Common myeloid progenitor, CD34-positive (primary cell): ENCODE measurements at regions not wholly inside any gene's neighbourhood (a gene's known extent, or its start where the extent isn't known, plus 50 kb on each side); places are given as distances from the start of the nearest gene placed in this dataset.
"Not testable (repeated sequence)": the region's sequence is repeated elsewhere in the genome, so short reads cannot be mapped to it uniquely, and the experiment has no call there.

Source experiments
- CTCF ChIA-PET: fragments of 350-600 bp; sonication (Branson Sonifier 250); formaldehyde crosslinking; loops from one replicate; lab custom pipeline; 2021; ENCODE audit warnings: antibody characterized with exemption; lab: Charles Lee
- POLR2A ChIA-PET: fragments of 350-600 bp; sonication (Branson Sonifier 250); formaldehyde crosslinking; loops from one replicate; lab custom pipeline; 2021; ENCODE audit warnings: antibody characterized with exemption; lab: Charles Lee
- DNase-seq, 3 donors: peaks; one replicate each; pipeline versions ENCODE4 v3.0.0 to v3.0.0-alpha.2; 2013
- H3K27ac ChIP-seq, 2 experiments: 1 replicate in 1 of 2; 2 replicates in 1 of 2; pipeline ENCODE4 v1.7.0; 2013; ENCODE audit warnings: inconsistent platforms in 2 of 2, low read length in 2 of 2, mild to moderate bottlenecking in 2 of 2, low read depth in 1 of 2, moderate library complexity in 1 of 2; ENCODE audit not compliant: severe bottlenecking in 2 of 2, insufficient read depth in 1 of 2, poor library complexity in 1 of 2
- H3K27me3 ChIP-seq, 5 experiments: replicated peaks in 2 of 5; 1 replicate in 3 of 5; 2 replicates in 2 of 5; pipeline versions ENCODE4 v1.6.1 to v1.7.0; 2013; ENCODE audit warnings: low read length in 4 of 5, mild to moderate bottlenecking in 2 of 5, moderate library complexity in 2 of 5, inconsistent platforms in 1 of 5; ENCODE audit not compliant: insufficient read depth in 5 of 5, control insufficient read depth in 4 of 5
- H3K36me3 ChIP-seq, 4 experiments: 1 replicate in 2 of 4; 2 replicates in 2 of 4; pipeline versions ENCODE4 v1.6.1 to v1.7.0; 2013; ENCODE audit warnings: low read length in 3 of 4, control low read depth in 1 of 4, mild to moderate bottlenecking in 1 of 4; ENCODE audit not compliant: control insufficient read depth in 4 of 4, insufficient read depth in 4 of 4
- H3K4me1 ChIP-seq, 4 experiments: 1 replicate in 3 of 4; 2 replicates in 1 of 4; pipeline versions ENCODE4 v1.6.1 to v1.7.1; 2013; ENCODE audit warnings: low read length in 3 of 4, mild to moderate bottlenecking in 3 of 4, control low read depth in 1 of 4, inconsistent platforms in 1 of 4, moderate library complexity in 1 of 4; ENCODE audit not compliant: control insufficient read depth in 4 of 4, insufficient read depth in 4 of 4; ENCODE audit errors: control extremely low read depth in 1 of 4
- H3K4me3 ChIP-seq, 7 experiments: 1 replicate in 4 of 7; 2 replicates in 3 of 7; pipeline versions ENCODE4 v1.5.1 to v1.7.0; 2013; ENCODE audit warnings: mild to moderate bottlenecking in 7 of 7, low read length in 6 of 7, moderate library complexity in 6 of 7, inconsistent platforms in 2 of 7, low read depth in 2 of 7, control low read depth in 1 of 7; ENCODE audit not compliant: insufficient read depth in 4 of 7, control insufficient read depth in 1 of 7; ENCODE audit errors: extremely low read depth in 1 of 7
- H3K9me3 ChIP-seq, 5 experiments: 1 replicate in 4 of 5; 2 replicates in 1 of 5; pipeline versions ENCODE4 v1.6.1 to v1.7.1; 2013; ENCODE audit warnings: low read length in 4 of 5, mild to moderate bottlenecking in 2 of 5, inconsistent platforms in 1 of 5, low read depth in 1 of 5, moderate library complexity in 1 of 5; ENCODE audit not compliant: control insufficient read depth in 4 of 5, insufficient read depth in 2 of 5; ENCODE audit errors: control extremely low read depth in 1 of 5
- WGBS: methylation state at CpG from one replicate; pipeline ENCODE4 v1.1.5; 2013; ENCODE audit not compliant: insufficient coverage; 5-methylcytosine and 5-hydroxymethylcytosine counted together

GRCh38 chr9:74066128-74066527 lies 431.0 kb upstream of the RORB start:
- Histone ChIP-seq H3K36me3 (no peaks in the 10 kb centered on the region), H3K4me1 (no peaks in the 10 kb centered on the region), H3K27ac (no peak overlapping the region), H3K4me3 (no peak overlapping the region), H3K27me3 (no peaks in the 10 kb centered on the region), H3K9me3 (peaks cover 0 to 2% (median 0%) of the 10 kb centered on the region in 5 experiments)
- DNase-seq, result no peak
- WGBS, result no CpG with 5 or more reads among the region's 2 CpGs
- POLR2A ChIA-PET, result no interaction called here
- CTCF ChIA-PET, result no interaction called here

GRCh38 chr9:74066605-74067004 lies 430.5 kb upstream of the RORB start:
- Histone ChIP-seq H3K9me3 (peaks cover 0 to 2% (median 0%) of the 10 kb centered on the region in 5 experiments), H3K4me1 (no peaks in the 10 kb centered on the region), H3K27ac (no peak overlapping the region), H3K27me3 (no peaks in the 10 kb centered on the region), H3K4me3 (no peak overlapping the region), H3K36me3 (no peaks in the 10 kb centered on the region)
- ChIA-PET CTCF (no interaction called here), POLR2A (no interaction called here)
- DNase-seq, result no peak
- 90% methylated on average over 4 of the region's 6 CpGs for WGBS

DNA sequence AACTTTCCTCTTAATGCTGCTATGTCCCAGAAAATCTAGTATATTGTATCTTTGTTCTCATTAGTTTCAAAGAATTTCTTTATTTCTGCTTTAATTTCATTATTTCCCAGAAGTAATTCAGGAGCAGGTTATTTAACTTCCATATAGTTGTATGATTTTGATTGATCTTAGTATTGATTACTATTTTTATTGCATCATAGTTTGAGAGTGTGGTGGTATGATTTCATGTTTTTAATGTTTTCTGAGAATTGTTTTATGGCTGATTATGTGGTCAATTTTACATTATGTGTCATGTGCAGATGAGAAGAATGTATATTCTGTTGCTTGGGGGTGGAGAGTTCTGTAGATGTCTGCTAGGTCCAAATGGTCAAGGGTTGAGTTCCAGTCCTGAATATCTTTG lies 425.6 kb upstream of the RORB start:
- no peak overlapping the region for H3K4me3 ChIP-seq
- H3K36me3 ChIP-seq, result no peaks in the 10 kb centered on the region
- H3K9me3 ChIP-seq, result peaks cover 0 to 4% (median 2%) of the 10 kb centered on the region in 5 experiments
- POLR2A ChIA-PET, result no interaction called here
- H3K4me1 ChIP-seq, result no peaks in the 10 kb centered on the region
- CTCF ChIA-PET, result no interaction called here
- DNase-seq, result no peak
- no peaks in the 10 kb centered on the region for H3K27me3 ChIP-seq
- H3K27ac ChIP-seq, result no peak overlapping the region

GRCh38 chr9:74073897-74074296 lies 423.2 kb upstream of the RORB start:
- no peaks in the 10 kb centered on the region for H3K4me1 ChIP-seq
- CTCF ChIA-PET, result no interaction called here
- peaks cover 0 to 4% (median 2%) of the 10 kb centered on the region in 5 experiments for H3K9me3 ChIP-seq
- no peaks in the 10 kb centered on the region for H3K27me3 ChIP-seq
- 98% methylated on average over 6 of the region's 7 CpGs for WGBS
- POLR2A ChIA-PET, result no interaction called here
- no peaks in the 10 kb centered on the region for H3K36me3 ChIP-seq
- H3K27ac ChIP-seq, result no peak overlapping the region
- H3K4me3 ChIP-seq, result no peak overlapping the region
- no peak for DNase-seq

GRCh38 chr9:74078647-74079046 lies 418.5 kb upstream of the RORB start:
- Histone ChIP-seq H3K27me3 (no peaks in the 10 kb centered on the region), H3K27ac (no peak overlapping the region), H3K9me3 (peaks cover 0 to 2% (median 0%) of the 10 kb centered on the region in 5 experiments), H3K4me1 (no peaks in the 10 kb centered on the region), H3K36me3 (no peaks in the 10 kb centered on the region), H3K4me3 (no peak overlapping the region)
- DNase-seq, result no peak
- ChIA-PET POLR2A (no interaction called here), CTCF (no interaction called here)

DNA sequence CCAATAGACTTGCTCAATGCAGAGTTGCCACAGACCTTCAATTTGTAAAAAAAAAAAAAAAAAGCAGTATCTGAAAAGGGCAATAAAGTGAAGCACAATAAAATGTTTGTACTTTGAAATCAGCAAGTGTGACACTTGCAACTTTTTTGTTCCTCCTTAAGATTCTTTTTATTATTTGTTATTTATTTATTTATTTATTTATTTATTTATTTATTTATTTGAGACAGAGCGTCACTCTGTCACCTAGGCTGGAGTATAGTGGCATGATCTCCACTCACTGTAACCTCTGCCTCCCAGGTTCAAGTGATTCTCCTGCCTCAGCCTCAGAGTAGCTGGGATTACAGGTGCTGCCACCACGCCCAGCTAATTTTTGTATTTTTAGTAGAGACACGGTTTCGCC lies 416.5 kb upstream of the RORB start:
- POLR2A ChIA-PET, H3K36me3 ChIP-seq, H3K9me3 ChIP-seq, H3K4me3 ChIP-seq, H3K4me1 ChIP-seq, CTCF ChIA-PET, H3K27me3 ChIP-seq, DNase-seq, H3K27ac ChIP-seq: not testable (repeated sequence)
- WGBS, result 96% methylated on average over 4 of the region's 4 CpGs

GRCh38 chr9:74083681-74084433 lies 413.3 kb upstream of the RORB start:
- DNase-seq, result no peak
- H3K36me3 ChIP-seq, result no peaks in the 10 kb centered on the region
- no peak overlapping the region for H3K27ac ChIP-seq
- H3K4me3 ChIP-seq, result no peak overlapping the region
- POLR2A ChIA-PET, result no interaction called here
- no peaks in the 10 kb centered on the region for H3K4me1 ChIP-seq
- peaks cover 0 to 2% (median 0%) of the 10 kb centered on the region in 5 experiments for H3K9me3 ChIP-seq
- WGBS, result 100% methylated on average over 1 of the region's 2 CpGs
- CTCF ChIA-PET, result no interaction called here
- H3K27me3 ChIP-seq, result no peaks in the 10 kb centered on the region
